ENCODE measurements at regions not wholly inside any gene's neighbourhood (a gene's known extent, or its start where the extent isn't known, plus 50 kb on each side); places are given as distances from the start of the nearest gene placed in this dataset.

DNA sequence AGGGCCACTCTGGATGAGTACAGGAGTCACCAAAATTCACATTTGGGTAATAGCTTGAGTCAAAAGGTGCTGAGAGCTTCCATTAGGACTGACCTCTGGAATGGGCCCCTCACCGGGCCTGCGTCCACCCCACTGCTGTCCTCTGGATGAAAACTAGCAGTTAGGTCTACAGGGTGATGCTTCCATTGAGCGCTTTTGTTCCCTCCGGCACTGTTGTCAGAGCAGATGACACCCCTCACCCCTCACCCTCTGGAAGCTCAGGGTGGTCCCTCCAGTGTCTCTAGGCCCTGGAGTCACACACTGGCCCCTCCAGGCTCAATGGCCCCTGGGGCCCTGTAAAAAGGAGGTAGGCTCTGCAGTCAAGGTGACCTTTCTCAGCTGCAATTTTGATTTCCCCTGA lies 187.8 kb upstream of the GPR12 start:
- TF ChIP-seq POLR2AphosphoS5 (IDR thresholded peaks at IDR 0.05; ENCODE audit: low read depth, low read length) (no peak), POLR2A (IDR thresholded peaks at IDR 0.05; ENCODE audit: low read depth, low read length) (no peak), TAF1 (IDR thresholded peaks at IDR 0.05; ENCODE audit: borderline replicate concordance, low read depth, low read length) (no peak)

Data from GM12892 (cell line).